HG03066 (cell line): ENCODE measurements at regions not wholly inside any gene's neighbourhood (a gene's known extent, or its start where the extent isn't known, plus 50 kb on each side); places are given as distances from the start of the nearest gene placed in this dataset.
A peak's percentile ranks its signal among the peaks of the same experiment; 100 is the strongest.
"Not testable (repeated sequence)": the region's sequence is repeated elsewhere in the genome, so short reads cannot be mapped to it uniquely, and the experiment has no call there.

Experiments used
- ATAC-seq: cut with Tn5 transposase; IDR thresholded peaks from one replicate; pipeline ENCODE4 v1.9.1; 2021; ENCODE audit warnings: low read depth; ENCODE audit not compliant: unreplicated experiment

- ATAC-seq: not testable (repeated sequence)
Observed at GRCh38 chr6:86284809-86285480, 642.3 kb upstream of the SYNCRIP start.

GRCh38 chr6:86283596-86283995 is 640.9 kb upstream of the SYNCRIP start:
- not testable (repeated sequence) for ATAC-seq

DNA sequence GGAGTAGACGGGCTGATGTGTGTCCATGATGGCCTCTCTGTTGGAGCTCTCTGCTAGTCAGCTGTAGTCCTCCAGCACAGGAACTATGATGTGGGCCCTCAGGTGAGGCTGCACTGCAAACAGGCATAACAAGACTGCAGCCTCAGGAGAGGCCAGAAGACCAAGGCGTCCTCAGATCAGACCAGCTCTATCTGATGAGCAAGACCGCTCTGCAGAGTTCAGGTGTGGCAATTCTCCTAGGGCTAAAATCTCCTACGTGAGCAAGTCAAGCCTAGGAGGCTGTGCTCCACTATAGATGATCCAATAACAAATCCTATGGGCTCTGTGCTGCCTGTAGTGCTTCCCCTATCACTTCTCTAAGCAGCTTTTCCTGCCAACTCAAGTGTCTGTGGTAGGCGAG is 633.4 kb upstream of the SYNCRIP start:
- no peak for ATAC-seq

DNA sequence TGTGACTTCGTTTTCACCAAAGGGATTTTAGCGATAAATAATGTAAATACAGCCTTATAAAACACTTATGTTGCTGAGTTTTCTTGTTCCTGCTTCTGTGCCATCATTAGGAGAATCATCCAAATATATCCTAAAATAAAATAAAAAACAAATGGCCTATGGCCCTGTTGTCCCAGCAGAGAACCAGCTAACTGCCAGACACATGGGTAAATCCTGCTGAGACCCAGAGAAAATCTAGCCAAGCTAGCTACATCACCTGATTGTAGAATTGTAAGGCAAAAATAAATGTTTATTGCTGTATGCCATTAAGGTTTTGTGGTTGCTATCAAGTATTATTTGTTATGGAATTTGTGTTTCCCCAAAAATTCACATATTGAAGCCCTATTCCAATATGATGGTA is 631.2 kb upstream of the SYNCRIP start:
- ATAC-seq: no peak

DNA sequence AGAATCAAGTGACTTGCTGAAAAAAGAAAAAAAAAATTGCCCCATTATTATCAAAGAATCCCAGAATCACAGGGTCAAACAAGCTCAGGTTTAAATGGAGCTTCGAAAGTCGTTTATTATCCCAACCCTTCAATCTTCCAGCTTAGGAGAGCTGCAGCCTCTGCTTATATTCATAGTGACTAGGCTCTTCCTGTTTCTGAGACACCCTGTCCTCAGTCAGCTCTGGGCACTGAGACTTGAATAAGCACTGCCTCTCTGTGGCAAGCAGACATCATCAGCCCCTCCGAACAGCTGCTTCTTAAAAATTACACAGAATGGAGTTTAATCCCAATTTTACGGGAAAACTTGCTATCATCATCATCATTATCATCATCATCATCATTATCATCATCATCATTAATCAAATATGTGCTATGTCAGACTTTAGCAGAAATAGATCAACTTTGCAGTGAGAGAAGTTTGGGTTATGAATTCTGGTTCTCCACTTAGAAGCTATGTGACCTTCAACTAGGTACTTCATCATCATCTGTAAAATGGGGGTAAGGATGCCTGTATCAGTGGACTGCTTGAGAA is 614.0 kb upstream of the SYNCRIP start:
- no peak for ATAC-seq

DNA sequence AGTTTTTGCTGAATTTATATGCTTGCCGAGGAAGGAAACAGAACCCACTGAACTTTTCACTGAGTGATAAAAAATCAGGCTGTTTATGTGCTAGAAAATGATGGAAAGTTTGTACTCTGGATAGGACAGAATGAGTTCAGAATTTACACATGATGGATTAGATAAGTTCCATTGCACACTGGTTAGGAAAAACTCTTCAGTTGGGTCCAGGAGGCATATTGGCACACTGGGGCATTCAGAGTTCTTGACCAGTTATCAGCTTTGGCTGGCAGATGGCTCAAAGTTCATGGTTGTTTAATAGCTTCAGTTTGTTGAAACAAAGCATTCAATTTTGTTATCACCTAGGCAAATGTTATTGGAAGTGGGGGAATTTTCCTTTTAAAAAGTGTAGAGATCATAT is 613.3 kb upstream of the SYNCRIP start:
- ATAC-seq: no peak

GRCh38 chr6:86251106-86251505 is 608.4 kb upstream of the SYNCRIP start:
- no peak for ATAC-seq

DNA sequence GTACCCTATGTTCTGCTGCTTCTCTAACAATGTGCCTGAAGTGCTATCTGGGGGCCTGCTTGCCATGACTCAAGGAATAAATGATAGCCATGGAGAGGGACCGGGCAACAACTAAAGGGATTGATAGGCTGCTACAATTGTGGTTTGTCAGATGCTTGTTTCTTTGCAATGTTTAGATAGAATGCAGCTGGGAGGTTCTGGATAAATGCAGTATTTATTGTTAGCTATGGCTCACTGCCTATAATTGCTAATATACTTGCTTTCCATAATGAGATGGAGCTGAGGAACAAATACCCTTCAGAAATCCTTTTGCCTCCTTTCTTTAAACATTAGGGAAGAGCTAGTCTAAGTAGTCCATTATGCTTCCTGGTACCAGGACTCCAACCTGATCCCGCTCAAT is 575.2 kb upstream of the SYNCRIP start:
- ATAC-seq: no peak

GRCh38 chr6:86215323-86215722 is 572.6 kb upstream of the SYNCRIP start:
- no peak for ATAC-seq

DNA sequence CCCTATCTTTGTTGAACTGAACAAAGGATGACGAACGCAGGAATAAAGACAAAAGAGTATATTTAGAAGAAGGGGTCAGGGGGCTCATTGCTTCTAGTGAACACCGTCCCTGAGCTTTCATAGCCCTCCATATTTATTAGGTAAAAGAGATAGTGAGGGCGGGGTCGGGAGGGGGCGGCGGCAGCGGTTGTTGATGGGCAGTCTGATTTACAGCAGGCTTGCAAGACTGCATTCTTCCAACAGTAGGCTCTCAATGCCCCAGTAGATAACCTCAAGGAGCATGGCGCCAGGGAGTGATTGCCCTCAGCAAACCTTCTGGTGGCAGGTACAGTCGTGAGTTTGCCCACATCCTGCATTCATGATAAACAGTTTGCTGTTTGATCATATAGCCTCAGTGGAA is 563.3 kb upstream of the SYNCRIP start:
- no peak for ATAC-seq

GRCh38 chr6:86203044-86203443 is 560.4 kb upstream of the SYNCRIP start:
- ATAC-seq: no peak

DNA sequence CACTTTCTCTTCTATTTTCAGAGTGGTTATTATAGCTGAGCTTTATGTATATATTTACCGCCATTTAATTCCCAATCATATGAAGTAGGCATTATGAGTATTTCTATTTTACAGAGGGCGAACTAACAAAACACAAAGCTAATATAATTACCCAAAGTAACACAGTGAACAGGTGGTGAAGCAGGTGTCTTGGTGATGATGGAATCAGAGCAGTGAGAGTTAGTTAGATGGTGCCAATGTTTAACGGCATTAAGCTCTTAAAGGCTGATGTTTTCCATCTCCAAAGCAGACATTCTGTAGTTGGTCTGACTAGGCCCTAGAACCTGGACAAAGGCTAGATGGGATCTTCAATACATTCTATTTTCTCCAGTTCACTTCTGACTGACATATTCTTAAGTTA is 551.1 kb upstream of the SYNCRIP start:
- no peak for ATAC-seq

GRCh38 chr6:86192123-86192522 is 549.4 kb upstream of the SYNCRIP start:
- ATAC-seq: peak; percentile 93

DNA sequence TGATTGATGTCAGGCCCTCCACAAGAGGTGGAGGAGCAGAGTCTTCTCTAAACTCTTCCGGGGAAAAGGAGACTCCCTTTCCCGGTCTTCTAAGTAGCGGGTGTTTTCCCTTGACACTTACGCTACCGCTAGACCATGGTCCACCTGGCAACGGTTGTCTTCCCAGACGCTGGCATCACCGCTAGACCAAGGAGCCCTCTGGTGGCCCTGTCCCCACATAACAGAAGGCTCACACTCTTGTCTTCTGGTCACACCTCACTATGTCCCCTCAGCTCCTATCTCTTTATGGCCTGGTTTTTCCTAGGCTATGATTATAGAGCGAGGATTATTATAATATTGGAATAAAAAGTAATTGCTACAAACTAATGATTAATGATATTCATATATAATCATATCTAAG is 532.5 kb upstream of the SYNCRIP start:
- ATAC-seq: not testable (repeated sequence)

GRCh38 chr6:86154852-86155251 is 512.2 kb upstream of the SYNCRIP start:
- no peak for ATAC-seq

- ATAC-seq: no peak
Observed at GRCh38 chr6:86153521-86153920, 510.8 kb upstream of the SYNCRIP start.

GRCh38 chr6:86152546-86152945 is 509.9 kb upstream of the SYNCRIP start:
- no peak for ATAC-seq

DNA sequence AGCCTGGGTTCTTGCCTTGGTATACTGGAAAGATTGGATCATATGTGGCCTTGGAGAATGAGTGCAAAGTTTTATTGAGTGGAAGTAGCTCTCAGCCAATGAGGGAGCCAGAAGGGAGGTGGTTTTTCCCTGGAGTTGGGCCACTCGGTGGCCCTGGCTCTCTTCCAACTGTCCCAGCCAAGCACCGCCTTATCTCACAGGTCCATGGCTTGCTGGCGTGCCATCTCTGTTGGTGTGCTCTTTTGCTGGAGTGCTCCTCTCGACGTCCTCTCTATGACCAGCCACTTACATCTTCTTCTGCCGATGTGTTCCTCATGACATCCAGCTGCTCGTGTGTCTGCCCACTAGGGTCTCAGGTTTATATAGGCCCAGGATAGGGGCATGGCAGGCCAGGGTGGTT is 505.9 kb upstream of the SYNCRIP start:
- no peak for ATAC-seq

- no peak for ATAC-seq
Observed at GRCh38 chr6:86147859-86148258, 505.2 kb upstream of the SYNCRIP start.

DNA sequence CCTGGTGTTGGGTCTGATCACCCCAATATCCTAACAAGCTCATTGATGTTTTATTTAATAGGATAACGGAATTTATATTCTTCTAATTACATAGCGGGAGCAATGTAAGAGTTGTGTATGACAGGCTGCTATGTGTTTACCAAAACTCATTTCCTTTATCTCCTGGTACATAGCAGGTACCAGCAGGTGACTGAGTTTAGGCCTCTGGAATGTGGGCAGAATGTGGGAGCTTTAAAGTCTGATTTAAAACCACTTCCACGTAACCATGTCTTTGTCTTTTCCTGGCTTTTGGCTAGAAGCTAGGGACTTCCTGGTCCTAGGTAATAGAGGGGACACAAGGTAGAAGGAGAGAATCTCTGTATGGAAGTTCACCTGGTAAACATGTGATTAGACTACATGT is 504.6 kb upstream of the SYNCRIP start:
- no peak for ATAC-seq

- ATAC-seq: not testable (repeated sequence)
Observed at GRCh38 chr6:86146751-86147150, 504.1 kb upstream of the SYNCRIP start.

- ATAC-seq: no peak
Observed at GRCh38 chr6:86142326-86142725, 499.6 kb upstream of the SYNCRIP start.
